Naive B cell (primary cell): ENCODE measurements at regions not wholly inside any gene's neighbourhood (a gene's known extent, or its start where the extent isn't known, plus 50 kb on each side); places are given as distances from the start of the nearest gene placed in this dataset.
"Not testable (repeated sequence)": the region's sequence is repeated elsewhere in the genome, so short reads cannot be mapped to it uniquely, and the experiment has no call there.

ENCODE experiments used
- ATAC-seq, 2 donors: fragments of 150-1000 bp; cut with Tn5 transposase; 2 replicates each; pipeline ENCODE4 v1.10.0; 2021; ENCODE audit warnings: low read depth in 2 of 2, mild to moderate bottlenecking in 2 of 2, moderate library complexity in 2 of 2
- DNase-seq: peaks from one replicate; pipeline ENCODE4 v3.0.0; 2022
- H3K27ac Mint-ChIP-seq, 6 donors: one replicate each; pipeline ENCODE4 v1.8.0; 2020 to 2022; ENCODE audit warnings: mild to moderate bottlenecking in 6 of 6, mixed read lengths in 6 of 6, moderate library complexity in 5 of 6, inconsistent platforms in 2 of 6
- H3K27me3 Mint-ChIP-seq, 3 donors: one replicate each; pipeline ENCODE4 v1.8.0; 2021 to 2022; ENCODE audit warnings: mixed read lengths in 3 of 3, mild to moderate bottlenecking in 1 of 3
- H3K36me3 Mint-ChIP-seq, 2 donors: one replicate each; pipeline ENCODE4 v1.8.0; 2020 to 2022; ENCODE audit warnings: mixed read lengths in 2 of 2, inconsistent platforms in 1 of 2, mild to moderate bottlenecking in 1 of 2
- H3K4me1 Mint-ChIP-seq, 3 donors: one replicate each; pipeline ENCODE4 v1.8.0; 2020 to 2022; ENCODE audit warnings: mixed read lengths in 3 of 3, inconsistent platforms in 1 of 3, mild to moderate bottlenecking in 1 of 3, moderate library complexity in 1 of 3
- H3K4me3 Mint-ChIP-seq, 8 donors: one replicate each; pipeline ENCODE4 v1.8.0; 2020 to 2022; ENCODE audit warnings: mild to moderate bottlenecking in 8 of 8, mixed read lengths in 8 of 8, moderate library complexity in 8 of 8, inconsistent platforms in 2 of 8
- H3K9me3 Mint-ChIP-seq, 7 donors: one replicate each; pipeline ENCODE4 v1.8.0; 2020 to 2022; ENCODE audit warnings: mixed read lengths in 7 of 7, mild to moderate bottlenecking in 5 of 7, inconsistent platforms in 2 of 7, moderate library complexity in 1 of 7

DNA sequence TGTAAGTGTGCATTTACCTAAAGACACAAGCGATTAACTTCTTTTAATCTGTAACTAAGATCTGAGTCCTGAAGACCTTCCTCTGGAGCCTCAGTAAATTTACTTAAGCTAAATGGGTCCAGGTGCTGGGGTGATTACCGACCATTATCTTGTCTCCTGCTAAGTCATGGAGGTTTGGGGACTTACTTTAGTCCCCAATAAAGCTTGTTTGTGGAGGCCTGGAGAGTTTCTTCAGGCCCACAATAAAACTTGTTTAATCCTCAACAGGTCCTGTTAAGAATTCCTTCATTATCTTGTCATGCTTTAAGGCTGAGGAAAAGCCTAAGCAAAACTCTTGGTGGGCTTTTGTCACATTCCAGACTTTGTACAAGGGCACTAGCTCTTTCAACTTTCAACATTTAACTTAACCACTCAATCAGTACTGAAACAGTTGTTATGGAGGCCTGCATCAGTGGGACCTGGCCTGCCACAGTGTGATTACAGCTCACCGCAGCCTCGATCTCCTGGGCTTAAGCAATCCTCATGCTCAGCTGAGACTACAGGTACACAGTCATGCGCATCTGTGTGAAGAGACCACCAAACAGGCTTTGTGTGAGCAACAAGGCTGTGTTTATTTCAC lies 84.0 kb downstream of the FMO4 start:
- Mint-ChIP-seq H3K4me1 (no peaks in the 10 kb centered on the region), H3K27me3 (peaks cover 21 to 37% (median 28%) of the 10 kb centered on the region in 3 donors), H3K27ac (no peak overlapping the region), H3K9me3 (peaks cover 0 to 7% (median 0%) of the 10 kb centered on the region in 7 donors), H3K36me3 (no peaks in the 10 kb centered on the region), H3K4me3 (no peak overlapping the region)
- no peak for DNase-seq
- ATAC-seq = no peak

GRCh38 chr1:171403393-171403792 lies 81.9 kb upstream of the PRRC2C start:
- ATAC-seq = no peak
- no peak overlapping the region for H3K4me3 Mint-ChIP-seq
- peaks cover 10 to 36% (median 21%) of the 10 kb centered on the region in 7 donors for H3K9me3 Mint-ChIP-seq
- H3K27ac Mint-ChIP-seq = no peak overlapping the region
- peaks cover 34 to 45% (median 37%) of the 10 kb centered on the region in 3 donors for H3K27me3 Mint-ChIP-seq
- no peak for DNase-seq
- H3K4me1 Mint-ChIP-seq = no peaks in the 10 kb centered on the region
- peaks cover 0 to 16% of the 10 kb centered on the region in 2 donors for H3K36me3 Mint-ChIP-seq

GRCh38 chr1:171405391-171405714 lies 80.0 kb upstream of the PRRC2C start:
- Mint-ChIP-seq H3K4me3 (no peak overlapping the region), H3K36me3 (peaks cover 0 to 16% of the 10 kb centered on the region in 2 donors), H3K27ac (no peak overlapping the region), H3K27me3 (peaks cover 19 to 29% (median 22%) of the 10 kb centered on the region in 3 donors), H3K9me3 (peaks cover 10 to 36% (median 21%) of the 10 kb centered on the region in 7 donors), H3K4me1 (no peaks in the 10 kb centered on the region)
- no peak for DNase-seq
- no peak for ATAC-seq

DNA sequence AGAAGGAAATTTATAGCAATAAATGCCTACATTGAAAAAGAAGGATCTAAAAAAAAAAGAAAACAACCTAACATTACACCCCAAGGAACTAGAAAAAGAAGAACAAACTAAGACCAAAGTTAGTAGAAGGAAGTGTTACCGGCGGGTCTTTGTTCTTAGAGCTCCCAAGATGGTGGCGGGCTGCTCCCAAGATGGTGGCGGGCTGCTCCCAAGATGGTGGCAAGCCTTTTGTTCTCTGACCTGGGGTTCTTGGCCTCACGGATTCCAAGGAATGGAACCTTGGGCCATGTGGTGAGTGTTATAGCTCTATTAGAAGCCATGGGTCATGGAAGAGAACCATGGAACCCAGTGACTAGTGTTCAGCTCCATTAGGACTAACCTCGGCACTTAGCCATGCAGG lies 71.8 kb upstream of the PRRC2C start:
- DNase-seq, H3K27me3 Mint-ChIP-seq, H3K27ac Mint-ChIP-seq, H3K36me3 Mint-ChIP-seq, H3K4me3 Mint-ChIP-seq, H3K4me1 Mint-ChIP-seq, ATAC-seq: not testable (repeated sequence)
- peaks cover 0 to 28% (median 3%) of the 10 kb centered on the region in 7 donors for H3K9me3 Mint-ChIP-seq

DNA sequence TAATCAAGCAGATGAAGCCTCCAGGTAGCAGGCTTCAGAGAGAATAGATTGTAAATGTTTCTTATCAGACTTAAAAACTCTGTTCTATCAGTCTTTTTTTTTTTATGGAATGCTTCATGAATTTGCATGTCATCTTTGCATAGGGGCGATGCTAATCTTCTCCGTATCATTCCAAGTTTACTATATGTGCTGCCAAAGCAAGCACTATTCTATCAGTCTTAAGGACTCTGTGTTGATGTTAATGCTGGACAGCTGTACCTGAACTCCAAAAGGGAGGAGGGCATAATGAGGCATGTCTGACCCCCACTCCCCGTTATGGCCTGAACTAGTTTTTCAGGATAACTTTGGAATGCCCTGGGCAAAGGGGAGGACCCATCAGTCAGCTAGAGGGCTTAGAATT lies 66.8 kb upstream of the PRRC2C start:
- peaks cover 0 to 24% (median 0%) of the 10 kb centered on the region in 7 donors for H3K9me3 Mint-ChIP-seq
- no peak for DNase-seq
- peak overlapping the region in 1 of 6 donors; percentile 53 for H3K27ac Mint-ChIP-seq

GRCh38 chr1:171420810-171421209 lies 64.5 kb upstream of the PRRC2C start:
- Mint-ChIP-seq H3K27me3 (peaks cover 0 to 8% (median 6%) of the 10 kb centered on the region in 3 donors), H3K4me3 (no peak overlapping the region), H3K36me3 (no peaks in the 10 kb centered on the region), H3K27ac (no peak overlapping the region), H3K4me1 (no peaks in the 10 kb centered on the region), H3K9me3 (peaks cover 0 to 7% (median 0%) of the 10 kb centered on the region in 7 donors)
- ATAC-seq (no peak), DNase-seq (no peak)

More for the DNA sequence above, 66.8 kb upstream of the PRRC2C start:
- Mint-ChIP-seq H3K4me1 (no peaks in the 10 kb centered on the region), H3K27me3 (peaks cover 0 to 6% (median 4%) of the 10 kb centered on the region in 3 donors), H3K36me3 (no peaks in the 10 kb centered on the region), H3K4me3 (no peak overlapping the region)
- no peak for ATAC-seq

DNA sequence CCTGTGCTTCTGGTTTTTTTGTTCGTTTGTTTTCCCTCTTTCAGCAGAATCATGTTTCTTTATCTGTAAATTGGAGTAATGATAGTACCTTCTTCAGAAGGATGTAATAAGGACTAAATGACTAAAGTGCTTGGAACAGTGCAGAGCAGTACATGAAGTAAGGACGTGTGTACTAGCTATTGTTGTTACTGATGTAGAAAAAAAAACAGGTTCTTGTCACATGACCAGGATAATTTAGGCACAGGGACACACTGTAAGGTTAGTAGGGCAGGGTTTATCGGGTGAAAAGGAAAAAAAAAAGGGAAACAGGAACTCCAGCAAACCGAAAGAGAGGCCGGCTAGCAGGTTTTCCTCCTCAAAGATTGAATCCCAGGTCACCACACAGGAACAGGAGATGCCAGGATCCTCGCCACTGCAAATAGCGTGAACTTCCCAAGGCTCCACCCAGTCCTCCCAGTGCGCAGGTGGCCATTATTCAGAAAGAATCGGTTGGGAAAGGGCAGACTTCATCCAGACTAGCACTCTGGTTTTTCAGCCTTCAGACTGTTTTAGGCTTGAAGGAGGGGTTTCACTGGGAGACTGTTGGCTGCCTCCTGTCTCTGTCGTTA lies 63.8 kb upstream of the PRRC2C start:
- ATAC-seq (no peak), DNase-seq (no peak)
- Mint-ChIP-seq H3K36me3 (no peaks in the 10 kb centered on the region), H3K9me3 (peaks cover 0 to 7% (median 0%) of the 10 kb centered on the region in 7 donors), H3K27ac (no peak overlapping the region), H3K4me1 (no peaks in the 10 kb centered on the region), H3K27me3 (peaks cover 0 to 8% (median 6%) of the 10 kb centered on the region in 3 donors), H3K4me3 (no peak overlapping the region)

- peaks cover 0 to 2% (median 0%) of the 10 kb centered on the region in 7 donors for H3K9me3 Mint-ChIP-seq
- ATAC-seq (no peak), DNase-seq (no peak)
- H3K27me3 Mint-ChIP-seq = peaks cover 0 to 8% (median 6%) of the 10 kb centered on the region in 3 donors
- peak overlapping the region in 2 of 6 donors; percentile 27 to 64 for H3K27ac Mint-ChIP-seq
- H3K36me3 Mint-ChIP-seq = no peaks in the 10 kb centered on the region
- H3K4me3 Mint-ChIP-seq = no peak overlapping the region
- H3K4me1 Mint-ChIP-seq = no peaks in the 10 kb centered on the region
Measured at GRCh38 chr1:171422511-171422910, 62.8 kb upstream of the PRRC2C start.

- H3K9me3 Mint-ChIP-seq = peaks cover under 1 to 8% (median 6%) of the 10 kb centered on the region in 7 donors
- H3K36me3 Mint-ChIP-seq = peaks cover 0 to 5% of the 10 kb centered on the region in 2 donors
- DNase-seq = no peak
- no peaks in the 10 kb centered on the region for H3K4me1 Mint-ChIP-seq
- H3K27me3 Mint-ChIP-seq = peaks cover 5 to 12% (median 8%) of the 10 kb centered on the region in 3 donors
- no peak for ATAC-seq
- peak overlapping the region in 1 of 6 donors; percentile 21 for H3K27ac Mint-ChIP-seq
- H3K4me3 Mint-ChIP-seq = no peak overlapping the region
Measured at GRCh38 chr1:171424494-171424893, 60.8 kb upstream of the PRRC2C start.

- Mint-ChIP-seq H3K9me3 (peaks cover 4 to 17% (median 9%) of the 10 kb centered on the region in 7 donors), H3K4me3 (no peak overlapping the region)
- ATAC-seq = no peak
Measured at GRCh38 chr1:171426645-171427044, 58.7 kb upstream of the PRRC2C start.

DNA sequence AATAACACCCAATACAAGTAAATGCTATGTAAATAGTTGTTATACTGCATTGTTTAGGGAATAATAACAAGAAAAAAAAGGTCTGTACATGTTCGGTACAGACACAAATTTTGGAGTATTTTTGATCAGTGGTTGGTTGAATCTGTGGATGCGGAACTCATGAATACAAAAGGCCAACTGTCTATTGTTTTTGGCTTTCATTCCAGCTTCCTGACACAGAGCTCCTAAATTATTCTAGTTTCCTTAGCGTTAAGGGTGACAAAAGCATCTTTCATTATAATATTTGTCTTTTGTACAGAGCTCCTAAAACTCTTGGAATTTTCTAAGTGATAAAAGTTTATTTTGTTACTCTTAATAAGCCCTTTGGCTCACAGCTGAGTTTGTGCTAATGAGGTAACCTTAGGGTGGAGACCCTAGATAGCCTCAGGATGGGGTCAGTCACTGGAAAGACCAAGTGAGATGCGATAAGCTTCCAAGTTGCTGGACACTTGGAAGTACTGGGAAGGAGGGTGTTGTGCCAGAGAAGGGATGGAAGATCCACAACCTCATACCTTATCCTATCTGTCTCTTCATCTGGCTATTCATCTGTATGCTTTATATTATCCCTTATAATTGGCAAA lies 57.4 kb upstream of the PRRC2C start:
- no peak for DNase-seq
- H3K4me1 Mint-ChIP-seq = no peaks in the 10 kb centered on the region
- ATAC-seq = no peak
- H3K27me3 Mint-ChIP-seq = peaks cover 5 to 22% (median 20%) of the 10 kb centered on the region in 3 donors
- H3K9me3 Mint-ChIP-seq = peaks cover 4 to 17% (median 9%) of the 10 kb centered on the region in 7 donors
- peaks cover 0 to 5% of the 10 kb centered on the region in 2 donors for H3K36me3 Mint-ChIP-seq
- H3K27ac Mint-ChIP-seq = no peak overlapping the region
- no peak overlapping the region for H3K4me3 Mint-ChIP-seq

More at GRCh38 chr1:171426645-171427044, 58.7 kb upstream of the PRRC2C start:
- DNase-seq = no peak
- H3K36me3 Mint-ChIP-seq = peaks cover 0 to 5% of the 10 kb centered on the region in 2 donors
- no peaks in the 10 kb centered on the region for H3K4me1 Mint-ChIP-seq
- peak overlapping the region in 1 of 6 donors; percentile 65 for H3K27ac Mint-ChIP-seq
- peaks cover 5 to 17% (median 14%) of the 10 kb centered on the region in 3 donors for H3K27me3 Mint-ChIP-seq

DNA sequence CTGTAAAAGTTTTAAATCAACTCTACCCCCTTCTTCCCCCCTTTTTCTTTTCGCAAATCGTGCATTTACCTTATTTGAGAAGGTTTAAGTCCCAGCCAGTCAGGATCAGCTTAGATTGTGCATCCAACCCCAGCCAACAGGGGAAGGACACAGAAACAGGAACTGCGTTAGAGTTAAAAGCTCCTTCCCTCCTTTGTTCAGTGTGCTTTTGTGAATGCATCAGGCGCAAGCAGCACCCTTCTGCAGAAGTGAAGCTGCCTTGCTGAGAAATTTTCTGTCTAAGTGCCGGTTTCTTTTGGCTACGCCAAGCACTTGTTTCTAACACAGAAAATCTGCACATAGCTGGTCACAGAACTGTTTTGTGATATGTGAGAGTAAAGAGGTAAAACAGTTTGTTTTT lies 56.2 kb upstream of the PRRC2C start:
- peaks cover 4 to 17% (median 9%) of the 10 kb centered on the region in 7 donors for H3K9me3 Mint-ChIP-seq
- peaks cover 8 to 20% (median 14%) of the 10 kb centered on the region in 3 donors for H3K27me3 Mint-ChIP-seq
- H3K4me1 Mint-ChIP-seq = no peaks in the 10 kb centered on the region
- no peak overlapping the region for H3K27ac Mint-ChIP-seq
- DNase-seq (no peak), ATAC-seq (no peak)
- no peak overlapping the region for H3K4me3 Mint-ChIP-seq
- peaks cover 0 to 5% of the 10 kb centered on the region in 2 donors for H3K36me3 Mint-ChIP-seq

DNA sequence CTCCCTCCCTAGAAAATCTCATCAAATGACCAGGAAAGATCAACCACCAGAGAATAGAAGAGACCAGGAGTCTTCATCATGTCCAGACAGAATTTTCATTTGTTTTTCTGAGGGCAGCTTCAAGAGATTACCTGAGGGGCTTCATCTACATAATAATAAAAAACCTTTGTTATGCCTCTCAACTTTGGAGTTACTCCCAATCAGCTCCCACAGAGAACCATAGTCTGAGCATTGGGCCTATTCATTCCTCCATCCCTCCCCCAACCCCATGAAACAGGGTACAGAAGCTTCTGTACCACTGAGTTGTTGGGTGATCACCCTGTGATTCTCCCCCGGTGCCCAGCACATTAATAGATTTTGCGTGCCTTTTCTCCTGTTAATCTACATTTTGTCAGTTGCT lies 53.3 kb upstream of the PRRC2C start:
- H3K36me3 Mint-ChIP-seq = peaks cover 0 to 5% of the 10 kb centered on the region in 2 donors
- no peak overlapping the region for H3K27ac Mint-ChIP-seq
- H3K4me3 Mint-ChIP-seq = no peak overlapping the region
- DNase-seq = no peak
- H3K9me3 Mint-ChIP-seq = peaks cover 4 to 17% (median 9%) of the 10 kb centered on the region in 7 donors
- ATAC-seq = no peak
- H3K4me1 Mint-ChIP-seq = peaks cover 0 to 4% (median 0%) of the 10 kb centered on the region in 3 donors
- peaks cover 12 to 29% (median 24%) of the 10 kb centered on the region in 3 donors for H3K27me3 Mint-ChIP-seq
